Small intestine (tissue), 7 donors: ENCODE measurements at regions not wholly inside any gene's neighbourhood (a gene's known extent, or its start where the extent isn't known, plus 50 kb on each side); places are given as distances from the start of the nearest gene placed in this dataset.

Experiments used
- DNase-seq, 2 donors: peaks; one replicate each; pipeline versions ENCODE4 v3.0.0 to v3.0.0-alpha.2; 2013
- FAIRE-seq: peaks from 2 replicates; lab custom pipeline; 2012; peaks lifted over from hg19 to GRCh38; lab: Jason Lieb, UNC
- H3K27ac ChIP-seq, 3 donors: one replicate each; pipeline ENCODE4 v1.5.1; 2013; ENCODE audit warnings: low read length in 2 of 3, mild to moderate bottlenecking in 2 of 3, control low read depth in 1 of 3, inconsistent platforms in 1 of 3, low read depth in 1 of 3, moderate library complexity in 1 of 3
- H3K27me3 ChIP-seq, 3 donors: one replicate each; pipeline ENCODE4 v1.6.1; 2013; ENCODE audit warnings: low read length in 3 of 3, inconsistent platforms in 1 of 3; ENCODE audit not compliant: control insufficient read depth in 3 of 3, insufficient read depth in 3 of 3
- H3K36me3 ChIP-seq, 3 donors: one replicate each; pipeline ENCODE4 v1.6.1; 2013; ENCODE audit warnings: low read length in 3 of 3, inconsistent platforms in 1 of 3, low read depth in 1 of 3, mild to moderate bottlenecking in 1 of 3, moderate library complexity in 1 of 3; ENCODE audit not compliant: control insufficient read depth in 3 of 3, insufficient read depth in 2 of 3
- H3K4me1 ChIP-seq, 3 donors: one replicate each; pipeline ENCODE4 v1.6.1; 2013; ENCODE audit warnings: low read length in 2 of 3, inconsistent platforms in 1 of 3, low read depth in 1 of 3, mild to moderate bottlenecking in 1 of 3, moderate library complexity in 1 of 3; ENCODE audit not compliant: control insufficient read depth in 3 of 3, insufficient read depth in 2 of 3
- H3K4me3 ChIP-seq, 3 donors: one replicate each; pipeline ENCODE4 v1.5.1; 2013; ENCODE audit warnings: low read length in 3 of 3, control low read depth in 1 of 3, inconsistent platforms in 1 of 3, low read depth in 1 of 3, mild to moderate bottlenecking in 1 of 3, moderate library complexity in 1 of 3
- H3K9me3 ChIP-seq, 2 donors: one replicate each; pipeline ENCODE4 v1.6.1; 2013; ENCODE audit warnings: low read depth in 1 of 2, low read length in 1 of 2; ENCODE audit not compliant: control insufficient read depth in 2 of 2, insufficient read depth in 1 of 2
- WGBS, 3 donors: extraction: QIAGEN DNeasy Blood & Tissue Kit; methylation state at CpG; one replicate each; pipeline ENCODE4 v1.1.7; 2013; 5-methylcytosine and 5-hydroxymethylcytosine counted together
- donor health status: healthy with polysubstance abuse.
- donor health status: control.
- donor health status: control.
- donor health status: Bipolar disorder and iron deficiency.
- donor health status: healthy.

GRCh38 chr5:166810721-166811120, 1480.7 kb upstream of the WWC1 start:
- Histone ChIP-seq H3K4me3 (no peak overlapping the region), H3K4me1 (no peaks in the 10 kb centered on the region), H3K9me3 (peaks cover 0 to 9% of the 10 kb centered on the region in 2 donors), H3K36me3 (no peaks in the 10 kb centered on the region), H3K27me3 (no peaks in the 10 kb centered on the region), H3K27ac (no peak overlapping the region)
- DNase-seq (no peak), FAIRE-seq (no peak)
- WGBS, 3 donors = 83 to 88% (median 83%) methylated on average over 3 of the region's 3 CpGs

GRCh38 chr5:166823360-166823759, 1468.1 kb upstream of the WWC1 start:
- no peaks in the 10 kb centered on the region for H3K36me3 ChIP-seq
- no peak for DNase-seq
- no peak overlapping the region for H3K27ac ChIP-seq
- no peaks in the 10 kb centered on the region for H3K9me3 ChIP-seq
- H3K27me3 ChIP-seq = no peaks in the 10 kb centered on the region
- H3K4me1 ChIP-seq = no peaks in the 10 kb centered on the region
- 44 to 47% (median 45%) methylated on average over 1 of the region's 1 CpG for WGBS, 3 donors
- H3K4me3 ChIP-seq = no peak overlapping the region
- FAIRE-seq = no peak

GRCh38 chr5:166834246-166834645, 1457.2 kb upstream of the WWC1 start:
- no peak overlapping the region for H3K27ac ChIP-seq
- H3K36me3 ChIP-seq = no peaks in the 10 kb centered on the region
- no peak for FAIRE-seq
- DNase-seq = no peak
- no peak overlapping the region for H3K4me3 ChIP-seq
- no peaks in the 10 kb centered on the region for H3K9me3 ChIP-seq
- 83 to 94% (median 85%) methylated on average over 2 of the region's 2 CpGs for WGBS, 3 donors
- H3K4me1 ChIP-seq = no peaks in the 10 kb centered on the region
- no peaks in the 10 kb centered on the region for H3K27me3 ChIP-seq

- peak in 1 of 2 donors; percentile 21 for DNase-seq
- FAIRE-seq = no peak
- WGBS, 3 donors = 80 to 90% (median 81%) methylated on average over 4 of the region's 4 CpGs
Measured at GRCh38 chr5:166845044-166845443, 1446.4 kb upstream of the WWC1 start.

GRCh38 chr5:166856791-166857190, 1434.7 kb upstream of the WWC1 start:
- no peak for DNase-seq
- FAIRE-seq = no peak
- no peaks in the 10 kb centered on the region for H3K9me3 ChIP-seq
- H3K4me1 ChIP-seq = no peaks in the 10 kb centered on the region
- H3K27ac ChIP-seq = no peak overlapping the region
- H3K4me3 ChIP-seq = no peak overlapping the region
- 83 to 90% (median 83%) methylated on average over 3 of the region's 3 CpGs for WGBS, 3 donors
- H3K36me3 ChIP-seq = no peaks in the 10 kb centered on the region
- H3K27me3 ChIP-seq = no peaks in the 10 kb centered on the region

More at GRCh38 chr5:166845044-166845443, 1446.4 kb upstream of the WWC1 start:
- H3K27me3 ChIP-seq = no peaks in the 10 kb centered on the region
- H3K4me3 ChIP-seq = no peak overlapping the region
- H3K27ac ChIP-seq = no peak overlapping the region
- no peaks in the 10 kb centered on the region for H3K9me3 ChIP-seq
- no peaks in the 10 kb centered on the region for H3K4me1 ChIP-seq
- no peaks in the 10 kb centered on the region for H3K36me3 ChIP-seq

GRCh38 chr5:166860426-166860825, 1431.0 kb upstream of the WWC1 start:
- H3K27me3 ChIP-seq = no peaks in the 10 kb centered on the region
- H3K27ac ChIP-seq = no peak overlapping the region
- H3K9me3 ChIP-seq = no peaks in the 10 kb centered on the region
- WGBS, 3 donors = 30 to 48% (median 34%) methylated on average over 5 of the region's 5 CpGs
- no peak overlapping the region for H3K4me3 ChIP-seq
- H3K36me3 ChIP-seq = no peaks in the 10 kb centered on the region
- H3K4me1 ChIP-seq = no peaks in the 10 kb centered on the region
- DNase-seq = no peak
- no peak for FAIRE-seq

- no peak for FAIRE-seq
- 80 to 90% (median 85%) methylated on average over 5 of the region's 5 CpGs for WGBS, 3 donors
Measured at GRCh38 chr5:166862581-166862980, 1428.9 kb upstream of the WWC1 start.

GRCh38 chr5:166865206-166865605, 1426.2 kb upstream of the WWC1 start:
- H3K9me3 ChIP-seq = no peaks in the 10 kb centered on the region

More at GRCh38 chr5:166862581-166862980, 1428.9 kb upstream of the WWC1 start:
- DNase-seq = no peak
- Histone ChIP-seq H3K4me3 (no peak overlapping the region), H3K27ac (no peak overlapping the region), H3K27me3 (no peaks in the 10 kb centered on the region), H3K36me3 (no peaks in the 10 kb centered on the region), H3K9me3 (no peaks in the 10 kb centered on the region), H3K4me1 (no peaks in the 10 kb centered on the region)

GRCh38 chr5:166880456-166880855, 1411.0 kb upstream of the WWC1 start:
- H3K27ac ChIP-seq = no peak overlapping the region
- 77 to 81% (median 78%) methylated on average over 9 of the region's 9 CpGs for WGBS, 3 donors
- no peaks in the 10 kb centered on the region for H3K36me3 ChIP-seq
- no peak overlapping the region for H3K4me3 ChIP-seq
- no peaks in the 10 kb centered on the region for H3K4me1 ChIP-seq
- no peak for DNase-seq
- no peaks in the 10 kb centered on the region for H3K9me3 ChIP-seq
- FAIRE-seq = no peak
- H3K27me3 ChIP-seq = no peaks in the 10 kb centered on the region

More at GRCh38 chr5:166865206-166865605, 1426.2 kb upstream of the WWC1 start:
- no peak overlapping the region for H3K27ac ChIP-seq
- 87 to 89% (median 89%) methylated on average over 6 of the region's 6 CpGs for WGBS, 3 donors
- DNase-seq (no peak), FAIRE-seq (no peak)
- no peaks in the 10 kb centered on the region for H3K4me1 ChIP-seq
- H3K36me3 ChIP-seq = no peaks in the 10 kb centered on the region
- H3K27me3 ChIP-seq = no peaks in the 10 kb centered on the region
- H3K4me3 ChIP-seq = no peak overlapping the region
